HG02840 (cell line): ENCODE measurements at regions not wholly inside any gene's neighbourhood (a gene's known extent, or its start where the extent isn't known, plus 50 kb on each side); places are given as distances from the start of the nearest gene placed in this dataset.
"Not testable (repeated sequence)": the region's sequence is repeated elsewhere in the genome, so short reads cannot be mapped to it uniquely, and the experiment has no call there.

ENCODE experiments used
- ATAC-seq: cut with Tn5 transposase; IDR thresholded peaks from one replicate; pipeline ENCODE4 v1.9.1; 2021; ENCODE audit warnings: mild to moderate bottlenecking, moderate library complexity, moderate number of reproducible peaks; ENCODE audit not compliant: unreplicated experiment, low FRiP score

DNA sequence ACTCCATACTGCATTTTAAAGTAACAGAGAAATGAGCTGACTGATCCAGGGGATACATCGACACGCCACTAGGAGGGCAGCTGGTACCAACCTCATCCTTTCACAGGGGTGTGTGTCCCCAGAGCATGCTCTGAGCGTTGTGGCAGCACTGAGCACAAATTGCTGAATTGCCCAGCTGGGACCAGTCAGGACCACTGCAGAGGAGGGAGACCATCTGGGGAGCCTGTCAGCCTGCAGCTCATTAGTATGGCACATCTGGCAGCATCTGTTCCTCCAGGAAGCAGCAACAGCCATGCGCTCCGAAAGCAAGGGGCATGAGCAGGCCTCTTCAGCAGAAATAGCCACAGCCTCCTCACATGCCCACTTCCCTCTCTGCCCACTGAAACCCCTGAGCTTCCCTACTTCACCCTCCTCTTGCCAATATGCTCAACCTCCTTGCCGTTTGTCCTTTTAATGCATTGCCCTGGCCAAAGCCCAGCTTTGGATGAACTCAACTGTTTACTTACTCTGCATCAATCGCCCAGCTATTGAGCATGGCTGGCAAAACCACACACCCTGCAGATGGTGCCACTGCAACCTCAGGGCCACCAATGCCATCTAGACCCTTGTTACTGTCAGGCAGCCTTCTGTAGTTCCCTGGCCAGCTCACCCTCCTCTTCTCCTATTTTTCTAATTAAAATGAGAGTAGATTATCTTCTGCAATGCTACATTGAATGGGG is 77.6 kb upstream of the NEDD9 start:
- no peak for ATAC-seq

DNA sequence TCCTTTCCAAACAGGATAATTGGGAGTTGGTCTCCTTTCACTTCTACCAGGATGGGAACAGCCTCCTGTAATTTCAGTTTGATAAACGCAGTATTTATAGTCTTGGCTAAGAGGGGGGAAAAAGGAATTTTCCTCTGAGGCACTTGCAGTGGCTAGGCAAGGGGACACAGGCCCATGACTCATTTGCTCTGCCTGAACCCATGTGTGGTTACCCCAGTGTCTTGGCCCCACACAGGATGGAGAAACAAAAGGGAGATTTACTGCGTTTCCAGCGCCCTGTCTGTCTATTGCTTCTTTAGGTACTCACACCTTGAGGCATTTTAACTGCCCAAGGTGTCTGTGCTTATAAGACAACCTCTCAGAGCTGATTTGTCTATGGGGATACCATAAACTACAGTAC is 74.8 kb upstream of the NEDD9 start:
- no peak for ATAC-seq

DNA sequence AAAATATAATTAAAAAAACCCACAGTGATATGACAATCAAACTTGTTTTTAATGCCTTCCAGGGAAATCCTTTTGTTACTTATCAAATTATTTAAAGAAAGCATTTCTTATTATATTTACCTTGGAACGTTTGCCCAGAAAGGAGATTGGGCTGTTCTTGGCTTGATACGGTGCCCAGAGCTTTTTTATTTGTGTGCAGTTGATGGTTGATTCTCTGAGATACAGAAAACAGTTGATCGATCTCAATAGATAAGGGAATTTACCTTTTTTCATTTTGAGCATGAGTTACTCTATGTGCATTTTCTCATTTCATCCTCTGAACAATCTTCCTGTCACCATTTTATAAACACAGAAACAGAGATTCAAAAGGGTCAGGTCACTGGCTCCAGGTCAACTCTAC is 72.5 kb upstream of the NEDD9 start:
- no peak for ATAC-seq

DNA sequence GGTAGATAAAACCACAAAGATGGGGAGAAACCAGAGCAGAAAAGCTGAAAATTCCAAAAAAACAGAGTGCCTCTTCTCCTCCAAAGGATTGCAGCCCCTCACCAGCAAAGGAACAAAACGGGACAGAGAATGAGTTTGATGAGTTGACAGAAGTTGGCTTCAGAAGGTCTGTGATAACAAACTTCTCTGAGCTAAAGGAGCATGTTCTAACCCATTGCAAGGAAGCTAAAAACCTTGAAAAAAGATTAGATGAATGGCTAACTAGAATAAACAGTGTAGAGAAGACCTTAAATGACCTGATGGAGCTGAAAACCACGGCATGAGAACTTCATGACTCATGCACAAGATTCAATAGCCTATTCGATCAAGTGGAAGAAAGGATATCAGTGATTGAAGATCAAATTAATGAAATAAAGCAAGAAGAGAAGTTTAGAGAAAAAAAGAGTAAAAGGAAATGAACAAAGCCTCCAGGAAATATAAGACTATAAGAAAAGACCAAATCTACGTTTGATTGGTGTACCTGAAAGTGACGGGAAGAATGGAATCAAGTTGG is 67.5 kb upstream of the NEDD9 start:
- not testable (repeated sequence) for ATAC-seq

DNA sequence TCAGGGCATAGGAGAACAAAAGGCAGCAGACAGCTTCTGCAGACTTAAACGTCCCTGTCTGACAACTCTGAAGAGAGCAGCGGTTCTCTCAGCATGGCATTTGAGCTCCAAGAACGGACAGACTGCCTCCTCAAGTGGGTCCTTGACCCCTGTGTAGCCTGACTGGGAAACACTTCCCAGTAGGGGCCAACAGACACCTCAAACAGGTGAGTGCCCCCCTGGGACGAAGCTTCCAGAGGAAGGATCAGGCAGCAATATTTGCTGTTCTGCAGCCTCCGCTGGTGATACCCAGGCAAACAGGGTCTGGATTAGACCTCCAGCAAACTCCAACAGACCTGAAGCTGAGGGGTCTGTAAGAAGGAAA is 66.9 kb upstream of the NEDD9 start:
- ATAC-seq = not testable (repeated sequence)

DNA sequence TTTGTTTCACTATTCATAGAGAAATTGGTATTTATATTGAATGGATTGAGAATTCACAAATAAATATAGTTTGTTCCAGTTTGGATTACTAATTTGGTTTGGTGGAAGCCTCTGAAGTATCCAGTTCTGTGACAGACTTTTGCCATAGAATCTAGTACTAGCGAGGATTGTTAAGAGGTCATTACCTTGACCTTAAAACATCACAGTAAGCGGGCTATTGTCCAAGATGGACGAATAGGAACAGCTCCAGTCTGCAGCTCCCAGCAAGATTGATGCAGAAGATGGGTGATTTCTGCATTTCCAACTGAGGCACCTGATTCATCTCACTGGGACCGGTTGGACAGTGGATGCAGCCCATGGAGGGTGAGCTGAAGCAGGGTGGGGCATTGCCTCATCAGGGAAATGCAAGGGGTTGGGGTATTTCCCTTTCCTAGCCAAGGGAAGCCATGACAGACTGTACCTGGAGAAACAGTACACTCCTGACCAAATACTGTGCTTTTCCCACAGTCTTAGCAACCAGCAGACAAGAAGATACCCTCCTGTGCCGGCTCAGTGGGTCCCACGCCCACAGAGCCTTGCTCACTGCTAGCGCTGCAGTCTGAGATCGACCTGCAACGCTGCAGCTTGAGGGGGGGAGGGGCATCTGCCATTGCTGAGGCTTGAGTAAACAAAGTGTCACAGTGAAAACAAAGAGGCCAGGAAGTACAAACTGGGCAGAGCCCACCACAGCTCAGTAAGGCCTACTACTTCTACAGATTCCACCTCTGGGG is 66.4 kb upstream of the NEDD9 start:
- no peak for ATAC-seq

DNA sequence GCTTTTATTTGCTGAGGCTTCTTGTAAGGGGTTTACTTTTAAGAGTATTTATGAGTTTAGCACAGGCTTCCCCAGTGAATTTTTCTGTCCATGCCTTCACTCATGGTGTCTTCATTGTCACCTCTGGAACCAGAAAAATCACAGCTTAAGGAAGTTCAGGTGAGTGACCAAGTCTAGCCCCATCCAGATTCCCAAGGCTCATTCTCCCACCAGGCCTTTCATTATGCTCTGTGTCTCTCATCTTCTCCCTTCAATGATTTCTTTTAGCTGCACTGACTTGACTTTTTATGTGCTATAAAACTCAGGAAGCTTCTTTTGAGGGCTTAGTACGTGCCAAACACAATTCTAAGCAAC is 64.9 kb upstream of the NEDD9 start:
- no peak for ATAC-seq

DNA sequence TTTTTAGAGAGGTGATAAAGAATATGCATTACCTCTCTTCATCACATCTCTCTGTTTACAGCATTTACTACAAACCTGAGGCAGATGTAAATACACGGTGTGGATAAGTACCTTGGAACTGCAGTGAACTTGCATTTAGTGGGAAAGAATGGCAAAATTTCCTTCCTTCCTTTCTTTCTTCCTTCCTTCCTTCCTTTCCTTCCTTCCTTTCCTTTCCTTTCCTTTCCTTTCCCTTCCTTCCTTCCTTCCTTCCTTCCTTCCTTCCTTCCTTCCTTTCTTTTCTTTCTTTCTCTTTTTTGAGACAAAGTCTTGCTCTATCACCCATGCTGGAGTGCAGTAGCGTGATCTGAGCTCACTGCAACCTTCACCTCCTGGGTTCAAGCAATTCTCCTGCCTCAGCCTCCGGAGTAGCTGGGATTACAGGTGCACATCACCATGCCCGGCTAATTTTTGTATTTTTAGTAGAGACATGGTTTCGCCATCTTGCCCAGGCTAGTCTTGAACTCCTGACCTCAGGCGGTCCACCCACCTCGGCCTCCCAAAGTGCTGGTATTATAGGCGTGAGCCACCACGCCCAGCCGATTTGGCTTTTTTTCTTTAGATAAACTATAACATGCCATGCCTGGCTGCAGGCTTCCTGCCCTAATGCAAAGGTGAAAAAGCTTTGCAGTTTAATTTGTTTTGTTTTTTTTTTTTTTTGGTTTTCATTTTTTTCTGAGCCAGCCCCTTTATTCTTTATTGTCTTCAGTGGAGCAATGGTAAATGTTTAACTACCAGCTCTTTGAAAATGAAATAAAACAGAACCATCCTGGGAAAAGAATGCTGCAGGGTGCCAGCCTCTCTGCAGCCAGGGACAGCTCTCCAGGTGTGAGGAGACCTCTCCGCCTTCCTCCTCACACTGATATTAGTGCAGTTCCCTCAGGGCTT is 64.2 kb upstream of the NEDD9 start:
- no peak for ATAC-seq

DNA sequence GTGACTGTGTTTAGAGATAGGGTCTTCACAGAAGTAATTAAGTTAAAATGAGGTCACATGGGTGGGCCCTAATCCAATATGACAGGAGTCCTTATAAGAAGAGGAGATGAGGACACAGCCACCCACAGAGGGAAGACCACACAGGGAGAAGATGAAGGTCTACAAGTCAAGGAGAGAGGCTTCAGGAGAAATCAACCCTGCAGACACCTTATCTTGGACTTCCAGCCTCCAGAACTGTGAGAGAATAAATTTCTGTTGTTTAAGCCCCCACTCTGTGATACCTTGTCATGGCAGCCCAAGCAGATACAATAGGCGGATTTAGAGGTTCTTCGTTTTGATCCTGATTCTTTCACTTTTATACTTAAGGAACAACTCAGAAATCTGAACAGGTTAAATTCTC is 63.5 kb upstream of the NEDD9 start:
- no peak for ATAC-seq

DNA sequence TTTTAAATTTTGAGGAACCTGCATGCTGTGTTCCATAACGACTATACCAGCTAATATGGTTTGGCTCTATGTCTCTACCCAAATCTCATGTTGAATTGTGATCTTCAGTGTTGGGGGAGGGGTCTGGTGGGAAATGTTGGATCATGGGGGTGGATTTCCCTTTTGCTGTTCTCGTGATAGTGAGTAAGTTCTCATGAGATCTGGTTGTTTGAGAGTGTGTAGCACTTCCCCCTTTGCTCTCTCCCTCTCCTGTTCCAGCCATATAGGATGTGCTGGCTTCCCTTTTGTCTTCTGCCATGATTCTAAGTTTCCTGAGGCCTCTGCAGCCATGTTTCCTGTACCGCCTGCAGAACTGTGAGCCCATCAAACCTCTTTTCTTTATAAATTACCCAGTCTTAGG is 61.8 kb upstream of the NEDD9 start:
- no peak for ATAC-seq

DNA sequence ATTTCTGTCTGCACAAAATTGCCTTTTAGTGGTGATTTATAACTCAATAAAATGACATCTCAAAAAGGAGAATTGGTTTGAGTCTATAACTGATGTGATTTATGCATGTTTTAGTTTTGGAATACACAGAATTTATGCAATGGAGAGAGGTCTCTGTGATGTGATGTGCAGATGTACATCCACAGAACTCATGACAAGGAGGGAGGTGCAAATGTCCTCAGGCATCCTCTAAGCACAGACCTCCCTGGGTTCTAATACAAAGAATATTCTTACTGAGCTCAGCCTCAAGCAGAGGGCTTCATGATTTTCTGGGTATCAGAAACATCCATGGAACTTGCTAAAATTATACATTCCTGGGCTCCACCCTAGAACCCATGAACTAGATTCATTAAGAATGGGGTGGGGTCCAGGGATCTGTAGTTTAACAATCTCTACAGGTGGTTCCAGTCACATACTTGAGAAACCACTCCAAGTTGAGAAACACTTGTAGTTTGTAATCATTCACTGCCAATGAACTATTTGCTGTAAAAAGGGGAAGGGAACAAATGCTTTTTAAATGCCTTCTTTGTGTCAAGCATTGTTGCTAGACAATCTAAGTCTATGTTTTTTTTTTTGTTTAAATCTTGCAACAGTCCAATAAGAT is 60.2 kb upstream of the NEDD9 start:
- no peak for ATAC-seq

DNA sequence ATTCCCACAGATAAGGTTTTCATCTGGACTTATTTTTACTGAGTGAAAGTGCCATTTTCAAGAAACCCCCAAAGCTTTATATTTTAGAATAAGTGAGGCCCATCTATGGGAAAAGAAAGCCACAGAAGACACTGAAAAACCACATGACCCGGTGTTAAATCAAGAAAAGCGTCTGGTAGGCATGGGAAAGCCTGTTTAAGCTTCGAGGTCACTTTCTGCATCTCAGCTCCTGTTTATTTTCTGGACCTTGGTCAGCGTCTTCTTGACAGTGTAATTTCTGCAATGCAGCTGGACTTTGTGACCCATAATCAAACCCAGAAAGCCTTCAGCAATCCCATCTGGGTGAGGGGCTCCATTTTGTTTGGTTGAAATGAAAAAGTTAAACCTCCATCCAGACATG is 59.6 kb upstream of the NEDD9 start:
- ATAC-seq = no peak

DNA sequence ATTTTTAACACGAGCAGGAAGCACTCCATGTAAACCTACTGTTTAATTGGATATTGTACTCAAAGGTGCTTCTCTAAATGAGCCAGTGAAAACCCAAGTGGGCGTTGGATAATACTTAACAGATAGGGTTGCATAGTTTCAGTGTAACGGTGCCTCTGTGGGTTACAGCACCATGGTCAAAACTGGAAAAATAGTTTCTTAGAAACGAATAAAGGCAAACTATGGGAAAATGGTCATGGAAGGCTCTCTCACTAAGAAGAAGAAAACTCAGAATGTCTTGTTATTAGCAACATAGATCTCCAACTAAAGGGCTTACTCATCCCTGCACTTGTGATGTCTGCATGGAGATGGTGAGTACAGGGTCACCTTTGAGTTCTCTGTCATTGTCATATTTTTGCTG is 59.1 kb upstream of the NEDD9 start:
- ATAC-seq = no peak

DNA sequence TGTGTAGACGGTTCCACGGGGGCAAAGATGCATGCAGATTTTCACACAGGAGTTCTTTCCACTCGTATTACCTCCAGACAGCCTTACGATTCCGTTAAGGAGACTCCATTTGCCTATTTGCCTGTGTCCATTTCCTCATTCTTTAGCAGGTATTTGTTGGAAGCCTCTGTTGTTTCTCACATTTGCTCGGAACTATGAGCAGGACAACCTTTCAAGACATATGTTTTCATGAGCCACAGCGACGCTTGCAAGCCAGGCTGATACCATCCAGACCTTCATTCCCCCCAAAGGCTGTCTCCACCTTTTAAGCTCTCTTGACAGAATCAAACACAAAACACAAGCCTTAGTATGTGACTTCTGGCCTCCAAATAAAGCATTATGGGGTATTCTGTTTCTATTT is 57.6 kb upstream of the NEDD9 start:
- ATAC-seq = no peak

DNA sequence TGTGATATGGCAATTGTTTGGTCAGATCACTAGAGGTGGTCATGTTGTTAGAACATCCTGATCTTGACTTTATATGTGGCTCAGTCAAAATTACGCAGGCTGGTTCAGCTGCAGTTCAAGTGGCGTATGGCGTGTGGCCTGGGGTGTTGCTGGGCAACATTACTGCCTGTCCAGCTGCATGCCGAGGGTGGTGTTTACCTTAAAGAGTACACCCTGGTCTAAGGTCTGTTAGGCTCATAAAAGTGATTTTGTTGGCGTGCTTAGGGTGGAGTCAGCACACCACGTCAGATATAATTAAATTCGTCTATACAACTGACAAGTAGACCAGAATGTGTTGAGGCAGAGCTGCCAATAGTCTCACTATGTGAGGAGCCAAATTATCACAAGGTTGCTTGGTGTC is 55.6 kb upstream of the NEDD9 start:
- ATAC-seq = no peak

DNA sequence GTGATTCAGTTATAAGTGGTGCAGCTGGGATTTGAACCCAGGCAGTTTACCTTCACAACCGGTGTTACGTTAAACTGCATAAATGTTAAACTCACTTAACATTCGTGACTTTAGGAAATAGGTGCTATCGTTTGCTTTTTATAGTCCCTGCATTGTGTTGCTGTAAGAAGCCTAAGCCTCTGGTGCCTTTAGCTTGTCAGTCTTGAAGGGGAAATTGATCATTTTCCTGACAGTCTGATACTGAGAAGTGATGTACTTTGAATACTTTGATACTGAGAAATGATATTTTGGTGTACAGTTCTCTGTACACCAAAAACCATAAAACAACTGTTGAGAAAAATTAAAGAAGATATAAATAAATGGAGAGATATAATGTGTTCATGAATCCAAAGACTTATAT is 52.5 kb upstream of the NEDD9 start:
- ATAC-seq = no peak

DNA sequence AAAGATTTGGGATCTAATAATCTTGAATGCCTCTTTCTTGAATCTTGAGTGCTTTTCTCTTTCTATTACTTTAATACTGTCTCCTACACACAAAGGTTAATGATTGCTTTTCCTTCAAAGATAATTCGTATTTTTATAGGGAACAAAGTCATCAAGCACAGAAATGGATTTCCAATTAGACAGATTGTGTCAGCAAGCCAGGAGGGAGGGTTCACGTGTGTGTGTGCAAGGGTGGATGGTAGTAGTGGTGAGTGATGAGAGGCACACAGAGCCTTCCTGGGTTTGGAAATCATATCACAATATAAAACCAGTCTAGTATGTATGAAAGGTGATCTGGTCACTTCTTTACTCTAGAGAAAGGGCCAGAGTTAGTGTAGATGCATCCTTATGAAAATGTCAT is 51.2 kb upstream of the NEDD9 start:
- no peak for ATAC-seq

DNA sequence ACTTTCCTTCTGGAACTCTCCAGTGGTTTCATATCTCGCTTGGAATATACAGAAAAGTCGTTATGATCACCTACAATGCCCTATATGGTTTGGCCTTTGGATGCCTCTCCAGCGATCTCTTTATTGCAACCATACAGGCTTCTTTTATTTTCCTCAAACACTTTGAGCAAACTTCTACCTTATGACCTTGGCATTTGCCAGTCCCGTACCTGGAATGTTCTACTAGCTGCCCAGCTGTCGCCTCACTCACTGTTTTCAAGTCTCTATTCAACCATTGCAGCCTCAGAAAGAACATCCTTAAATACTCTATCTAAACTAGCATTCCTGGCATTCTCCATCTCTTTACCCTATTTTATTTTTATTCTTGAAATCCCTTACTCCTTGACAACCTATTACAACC is 50.4 kb upstream of the NEDD9 start:
- no peak for ATAC-seq
